CD4-positive, CD25-positive, alpha-beta regulatory T cell (primary cell): ENCODE measurements at regions not wholly inside any gene's neighbourhood (a gene's known extent, or its start where the extent isn't known, plus 50 kb on each side); places are given as distances from the start of the nearest gene placed in this dataset.

ENCODE experiments used
- ATAC-seq, 2 donors: fragments of 150-1000 bp; cut with Tn5 transposase; one replicate each; pipeline ENCODE4 v1.10.0; 2021; ENCODE audit warnings: low read depth in 2 of 2, moderate number of reproducible peaks in 2 of 2, moderate library complexity in 1 of 2
- DNase-seq, 3 donors: peaks; one replicate each; pipeline versions ENCODE4 v3.0.0 to v3.0.0-alpha.2; 2012 to 2022; ENCODE audit warnings: mixed read lengths in 1 of 3
- H3K27ac ChIP-seq: one replicate; pipeline ENCODE4 v1.7.0; 2013; ENCODE audit warnings: mild to moderate bottlenecking, low read length; ENCODE audit not compliant: insufficient read depth, poor library complexity, severe bottlenecking
- H3K27me3 ChIP-seq: one replicate; pipeline ENCODE4 v1.7.0; 2013; ENCODE audit warnings: low read length; ENCODE audit not compliant: control insufficient read depth, insufficient read depth
- H3K36me3 ChIP-seq: one replicate; pipeline ENCODE4 v1.7.0; 2013; ENCODE audit warnings: mild to moderate bottlenecking, low read length, moderate library complexity; ENCODE audit not compliant: control insufficient read depth, insufficient read depth
- H3K4me1 ChIP-seq: 2 replicates; pipeline ENCODE4 v1.7.0; 2013; ENCODE audit warnings: mild to moderate bottlenecking, low read length; ENCODE audit not compliant: insufficient read depth, control insufficient read depth, poor library complexity, severe bottlenecking
- H3K4me3 ChIP-seq: one replicate; pipeline ENCODE4 v1.7.0; 2013; ENCODE audit warnings: low read depth, mild to moderate bottlenecking, low read length, moderate library complexity
- H3K9me3 ChIP-seq, 2 experiments: 1 replicate in 1 of 2; 2 replicates in 1 of 2; pipeline ENCODE4 v1.7.0; 2013; ENCODE audit warnings: low read length in 2 of 2, mild to moderate bottlenecking in 1 of 2, moderate library complexity in 1 of 2; ENCODE audit not compliant: control insufficient read depth in 2 of 2
- H3K27ac Mint-ChIP-seq, 3 donors: one replicate each; pipeline ENCODE4 v1.8.0; 2020 to 2022; ENCODE audit warnings: mild to moderate bottlenecking in 3 of 3, mixed read lengths in 3 of 3, moderate library complexity in 2 of 3
- H3K27me3 Mint-ChIP-seq: one replicate; pipeline ENCODE4 v1.8.0; 2022; ENCODE audit warnings: mild to moderate bottlenecking, mixed read lengths
- H3K36me3 Mint-ChIP-seq: one replicate; pipeline ENCODE4 v1.8.0; 2020; ENCODE audit warnings: mixed read lengths
- H3K4me1 Mint-ChIP-seq, 4 donors: one replicate each; pipeline ENCODE4 v1.8.0; 2020 to 2022; ENCODE audit warnings: mixed read lengths in 4 of 4, mild to moderate bottlenecking in 1 of 4
- H3K4me3 Mint-ChIP-seq, 4 donors: one replicate each; pipeline ENCODE4 v1.8.0; 2020 to 2022; ENCODE audit warnings: mild to moderate bottlenecking in 4 of 4, mixed read lengths in 4 of 4, moderate library complexity in 3 of 4
- H3K9me3 Mint-ChIP-seq, 7 donors: one replicate each; pipeline ENCODE4 v1.8.0; 2020 to 2022; ENCODE audit warnings: mixed read lengths in 7 of 7, mild to moderate bottlenecking in 3 of 7, moderate library complexity in 2 of 7

DNA sequence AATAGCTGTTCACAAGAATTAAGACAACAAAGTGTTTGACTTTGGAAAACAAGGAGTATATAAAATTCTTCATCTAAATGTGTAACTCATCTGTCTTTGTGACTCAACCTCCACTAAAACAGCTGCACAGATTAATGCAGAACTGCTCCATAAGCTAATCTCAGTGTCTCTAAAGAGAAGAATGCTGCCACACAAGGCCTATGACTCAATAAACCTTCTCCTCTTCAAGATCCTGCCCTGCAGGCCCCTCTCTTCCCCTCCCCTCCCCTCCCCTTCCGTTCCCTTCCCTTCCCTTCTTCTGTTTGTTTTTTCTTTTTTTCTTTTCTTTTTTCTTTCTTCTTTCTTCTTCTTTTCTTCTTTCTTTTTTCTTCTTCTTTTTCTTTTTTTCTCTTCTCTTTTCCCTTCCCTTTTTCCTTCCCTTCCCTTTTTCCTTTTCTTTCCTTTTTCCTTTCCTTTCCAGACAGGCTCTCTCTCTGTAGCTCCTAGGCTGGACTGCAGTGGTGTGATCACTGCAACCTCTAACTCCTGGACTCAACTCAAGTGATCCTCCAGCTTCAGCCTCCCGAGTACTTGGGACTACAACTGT lies 1052.8 kb downstream of the BRINP3 start:
- Histone ChIP-seq H3K27me3 (no peaks in the 10 kb centered on the region), H3K9me3 (no peaks in the 10 kb centered on the region), H3K4me1 (no peaks in the 10 kb centered on the region), H3K27ac (no peak overlapping the region), H3K4me3 (no peak overlapping the region), H3K36me3 (no peaks in the 10 kb centered on the region)
- H3K27me3 Mint-ChIP-seq, result no peaks in the 10 kb centered on the region
- H3K4me3 Mint-ChIP-seq, result peak overlapping the region in 1 of 4 donors; percentile 79
- ATAC-seq (no peak), DNase-seq (no peak)
- no peak overlapping the region for H3K27ac Mint-ChIP-seq
- no peaks in the 10 kb centered on the region for H3K4me1 Mint-ChIP-seq
- H3K36me3 Mint-ChIP-seq, result no peaks in the 10 kb centered on the region
- H3K9me3 Mint-ChIP-seq, result peaks cover 0 to 11% (median 3%) of the 10 kb centered on the region in 7 donors

DNA sequence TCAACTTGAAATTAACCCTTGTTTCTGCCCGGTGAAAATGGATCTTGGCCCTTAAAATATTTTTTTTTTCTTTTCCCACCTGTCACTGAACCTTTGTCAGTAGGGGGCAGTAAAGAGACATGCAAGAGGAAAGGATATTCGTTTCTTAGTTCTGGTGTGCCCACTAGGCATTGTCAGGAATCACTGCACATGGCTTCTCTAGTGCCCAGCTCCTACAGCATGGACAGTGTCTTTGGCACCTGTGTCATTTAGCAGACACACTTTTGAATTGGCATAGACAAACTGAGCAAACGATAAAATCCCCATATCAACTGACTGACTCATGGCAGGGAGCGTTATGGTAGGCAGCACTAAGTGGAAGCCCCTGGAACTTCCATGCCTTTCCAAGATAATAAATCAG lies 1048.1 kb downstream of the BRINP3 start:
- Mint-ChIP-seq H3K27me3 (no peaks in the 10 kb centered on the region), H3K4me1 (no peaks in the 10 kb centered on the region), H3K9me3 (peaks cover 2 to 9% (median 3%) of the 10 kb centered on the region in 7 donors), H3K27ac (no peak overlapping the region), H3K4me3 (no peak overlapping the region), H3K36me3 (no peaks in the 10 kb centered on the region)
- ATAC-seq (no peak), DNase-seq (peak in 1 of 3 donors; percentile 7)
- Histone ChIP-seq H3K27ac (no peak overlapping the region), H3K9me3 (peaks cover 0 to 5% of the 10 kb centered on the region in 2 experiments), H3K36me3 (no peaks in the 10 kb centered on the region), H3K27me3 (no peaks in the 10 kb centered on the region), H3K4me1 (no peaks in the 10 kb centered on the region), H3K4me3 (no peak overlapping the region)

DNA sequence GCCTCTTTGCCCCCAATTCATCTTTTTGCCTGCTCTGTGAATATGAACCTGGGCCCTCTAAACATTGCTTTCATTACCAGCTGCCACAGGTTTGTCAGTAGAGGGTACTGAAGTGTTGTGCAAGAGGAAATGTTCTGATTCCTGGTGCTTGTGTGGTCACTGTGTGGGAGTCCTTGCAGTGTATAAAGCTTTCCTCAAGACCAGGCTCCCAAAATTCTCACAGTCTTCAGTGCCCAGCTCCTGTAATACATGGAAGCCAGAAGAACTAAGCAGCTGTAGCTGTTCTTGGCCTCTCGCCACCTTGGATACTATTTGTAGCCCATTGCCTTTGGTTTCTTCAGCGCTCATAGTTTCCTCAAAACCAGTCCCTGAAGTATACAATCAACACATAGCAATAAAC lies 1046.2 kb downstream of the BRINP3 start:
- Histone ChIP-seq H3K9me3 (peaks cover 0 to 5% of the 10 kb centered on the region in 2 experiments), H3K27me3 (no peaks in the 10 kb centered on the region), H3K4me3 (no peak overlapping the region), H3K27ac (no peak overlapping the region), H3K4me1 (no peaks in the 10 kb centered on the region), H3K36me3 (no peaks in the 10 kb centered on the region)
- peaks cover 3 to 13% (median 5%) of the 10 kb centered on the region in 7 donors for H3K9me3 Mint-ChIP-seq
- no peak for ATAC-seq
- H3K4me1 Mint-ChIP-seq, result no peaks in the 10 kb centered on the region
- no peak for DNase-seq
- H3K27ac Mint-ChIP-seq, result no peak overlapping the region
- H3K36me3 Mint-ChIP-seq, result no peaks in the 10 kb centered on the region
- H3K27me3 Mint-ChIP-seq, result no peaks in the 10 kb centered on the region
- no peak overlapping the region for H3K4me3 Mint-ChIP-seq

DNA sequence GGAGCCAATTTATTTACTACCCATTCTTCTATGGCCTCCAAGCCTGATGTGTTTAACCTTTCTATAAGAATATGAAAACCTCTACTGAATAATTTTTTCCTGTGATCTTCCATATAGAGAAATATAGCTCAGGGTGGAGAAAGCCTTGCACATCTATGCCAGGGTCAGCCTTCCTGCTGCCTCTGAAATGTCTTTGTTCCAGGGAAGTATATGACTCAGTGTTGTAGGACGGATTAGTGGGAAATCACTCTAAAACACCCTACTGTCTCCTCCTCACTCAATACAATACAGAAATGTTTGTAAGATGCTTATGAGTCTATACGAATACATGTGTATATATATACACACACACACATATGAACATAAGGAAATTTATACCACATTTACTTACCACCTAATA lies 1044.9 kb downstream of the BRINP3 start:
- no peak overlapping the region for H3K4me3 Mint-ChIP-seq
- ATAC-seq, result no peak
- H3K27ac ChIP-seq, result no peak overlapping the region
- H3K9me3 Mint-ChIP-seq, result peaks cover 0 to 13% (median 3%) of the 10 kb centered on the region in 7 donors
- H3K4me1 Mint-ChIP-seq, result no peaks in the 10 kb centered on the region
- H3K27me3 Mint-ChIP-seq, result no peaks in the 10 kb centered on the region
- H3K4me3 ChIP-seq, result no peak overlapping the region
- DNase-seq, result no peak
- no peak overlapping the region for H3K27ac Mint-ChIP-seq
- H3K27me3 ChIP-seq, result no peaks in the 10 kb centered on the region
- H3K36me3 ChIP-seq, result no peaks in the 10 kb centered on the region
- no peaks in the 10 kb centered on the region for H3K36me3 Mint-ChIP-seq
- H3K4me1 ChIP-seq, result no peaks in the 10 kb centered on the region
- H3K9me3 ChIP-seq, result peaks cover 0 to 5% of the 10 kb centered on the region in 2 experiments

DNA sequence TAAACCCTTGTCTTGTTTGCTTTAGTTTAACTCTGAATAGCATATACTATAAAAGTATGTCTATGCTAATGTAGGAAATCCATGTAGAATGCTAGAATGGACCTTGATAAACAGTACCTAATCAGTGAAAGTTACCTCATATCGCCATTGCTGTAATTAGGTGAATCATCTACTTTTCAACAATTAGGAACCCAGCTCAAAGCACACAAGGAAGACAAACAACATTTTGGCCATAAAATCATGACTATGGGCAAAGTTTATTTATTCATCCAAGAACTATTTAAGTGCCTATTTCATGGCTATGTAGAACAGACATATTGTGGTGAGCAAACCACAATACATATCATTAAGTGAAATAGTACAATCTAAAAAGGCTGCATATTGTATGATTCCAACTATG lies 1043.2 kb downstream of the BRINP3 start:
- H3K4me1 Mint-ChIP-seq, result no peaks in the 10 kb centered on the region
- H3K4me3 ChIP-seq, result no peak overlapping the region
- H3K27me3 Mint-ChIP-seq, result no peaks in the 10 kb centered on the region
- H3K36me3 ChIP-seq, result no peaks in the 10 kb centered on the region
- H3K27ac Mint-ChIP-seq, result no peak overlapping the region
- no peaks in the 10 kb centered on the region for H3K4me1 ChIP-seq
- H3K4me3 Mint-ChIP-seq, result no peak overlapping the region
- no peaks in the 10 kb centered on the region for H3K27me3 ChIP-seq
- H3K36me3 Mint-ChIP-seq, result no peaks in the 10 kb centered on the region
- DNase-seq (no peak), ATAC-seq (no peak)
- no peak overlapping the region for H3K27ac ChIP-seq
- H3K9me3 Mint-ChIP-seq, result peaks cover 0 to 7% (median 3%) of the 10 kb centered on the region in 7 donors
- peaks cover 0 to 5% of the 10 kb centered on the region in 2 experiments for H3K9me3 ChIP-seq

DNA sequence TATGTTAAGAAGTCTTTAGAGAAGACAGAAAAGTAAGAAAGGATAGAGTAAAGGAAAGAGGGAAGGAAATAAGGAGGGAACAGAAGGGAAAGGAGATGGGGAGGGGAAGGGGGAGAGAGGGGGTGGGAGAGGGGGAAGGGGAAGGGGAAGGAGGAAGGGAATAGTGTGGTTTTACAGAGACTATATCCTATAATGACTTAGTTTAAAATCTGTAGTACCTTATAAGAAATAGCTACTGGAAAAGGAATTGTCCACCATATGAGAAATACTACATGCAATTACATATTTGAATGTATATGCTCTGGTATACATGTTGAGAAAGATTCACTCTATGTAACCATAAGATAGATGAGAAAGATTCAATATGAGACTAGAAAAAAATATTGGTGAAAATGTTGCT lies 1042.3 kb downstream of the BRINP3 start:
- ATAC-seq (no peak), DNase-seq (no peak)
- Histone ChIP-seq H3K36me3 (no peaks in the 10 kb centered on the region), H3K4me1 (no peaks in the 10 kb centered on the region), H3K4me3 (no peak overlapping the region), H3K9me3 (peaks cover 0 to 5% of the 10 kb centered on the region in 2 experiments), H3K27ac (no peak overlapping the region), H3K27me3 (no peaks in the 10 kb centered on the region)
- Mint-ChIP-seq H3K36me3 (no peaks in the 10 kb centered on the region), H3K4me3 (no peak overlapping the region), H3K27ac (no peak overlapping the region), H3K4me1 (no peaks in the 10 kb centered on the region), H3K9me3 (peaks cover 0 to 7% (median 3%) of the 10 kb centered on the region in 7 donors), H3K27me3 (no peaks in the 10 kb centered on the region)

DNA sequence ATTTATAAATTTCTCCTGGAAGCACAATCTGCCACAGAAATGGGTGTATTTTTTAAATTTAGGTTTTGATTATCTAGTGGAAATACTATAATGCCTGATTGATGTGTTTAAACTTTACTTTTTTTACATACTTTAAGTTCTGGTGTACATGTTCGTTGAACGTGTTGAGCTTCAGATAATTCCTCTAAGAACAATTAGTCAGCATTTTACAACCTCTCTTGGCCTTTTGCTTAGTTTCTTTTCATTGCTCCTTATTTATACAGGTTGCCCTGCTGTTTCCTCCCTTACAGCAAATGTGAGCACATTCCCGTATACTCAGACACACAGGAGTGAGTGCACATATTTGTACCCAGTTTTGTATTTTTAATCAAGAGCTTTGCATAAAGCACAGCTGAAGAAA lies 1038.9 kb downstream of the BRINP3 start:
- Histone ChIP-seq H3K27ac (no peak overlapping the region), H3K9me3 (no peaks in the 10 kb centered on the region), H3K4me3 (no peak overlapping the region), H3K4me1 (no peaks in the 10 kb centered on the region), H3K27me3 (no peaks in the 10 kb centered on the region), H3K36me3 (no peaks in the 10 kb centered on the region)
- H3K4me3 Mint-ChIP-seq, result no peak overlapping the region
- no peaks in the 10 kb centered on the region for H3K27me3 Mint-ChIP-seq
- no peaks in the 10 kb centered on the region for H3K4me1 Mint-ChIP-seq
- H3K36me3 Mint-ChIP-seq, result no peaks in the 10 kb centered on the region
- ATAC-seq (no peak), DNase-seq (no peak)
- peaks cover 0 to 9% (median 5%) of the 10 kb centered on the region in 7 donors for H3K9me3 Mint-ChIP-seq
- H3K27ac Mint-ChIP-seq, result no peak overlapping the region

DNA sequence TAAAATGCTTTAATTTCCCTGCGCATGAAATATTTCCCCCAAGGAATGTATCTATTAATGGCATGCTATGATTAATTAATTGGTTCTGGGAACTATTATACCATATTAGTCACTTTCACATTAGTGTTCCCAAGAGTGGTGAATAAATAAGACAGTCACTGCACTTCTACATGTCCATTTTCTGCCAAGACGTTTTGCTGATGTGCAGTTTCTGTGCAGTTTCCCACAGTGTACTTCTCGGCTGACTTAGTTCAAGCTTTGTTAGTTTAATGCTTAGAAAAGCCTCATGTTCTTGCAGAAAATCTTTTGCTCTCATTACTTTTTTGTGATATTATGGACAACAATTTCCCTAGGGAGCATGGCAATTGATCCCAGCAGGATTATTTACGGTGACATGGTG lies 1014.5 kb downstream of the BRINP3 start:
- Mint-ChIP-seq H3K27ac (no peak overlapping the region), H3K36me3 (no peaks in the 10 kb centered on the region), H3K4me3 (no peak overlapping the region), H3K4me1 (no peaks in the 10 kb centered on the region), H3K9me3 (peaks cover 2 to 34% (median 10%) of the 10 kb centered on the region in 7 donors), H3K27me3 (no peaks in the 10 kb centered on the region)
- DNase-seq (no peak), ATAC-seq (no peak)
- Histone ChIP-seq H3K9me3 (no peaks in the 10 kb centered on the region), H3K27ac (no peak overlapping the region), H3K27me3 (no peaks in the 10 kb centered on the region), H3K4me3 (no peak overlapping the region), H3K4me1 (no peaks in the 10 kb centered on the region), H3K36me3 (no peaks in the 10 kb centered on the region)
